ENCODE measurements at regions not wholly inside any gene's neighbourhood (a gene's known extent, or its start where the extent isn't known, plus 50 kb on each side); places are given as distances from the start of the nearest gene placed in this dataset.

DNA sequence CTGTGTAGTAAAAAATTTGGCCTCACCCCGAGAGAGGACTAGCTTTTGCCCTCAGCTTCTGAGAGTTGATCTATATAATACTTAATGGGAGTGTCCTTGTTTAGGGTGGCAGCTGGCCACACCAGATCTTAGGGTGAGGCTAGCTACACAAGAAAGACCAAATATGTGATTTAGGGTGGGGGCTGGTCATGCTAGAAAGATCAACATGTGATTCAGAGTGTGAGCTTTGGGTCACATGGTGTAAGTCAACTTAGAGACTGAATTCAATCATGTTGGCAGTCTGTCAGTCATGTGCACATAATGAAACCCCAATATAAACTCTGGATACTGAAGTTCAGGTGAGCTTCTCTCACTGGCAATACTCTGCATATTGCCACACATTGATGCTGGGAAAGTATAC lies 120.7 kb upstream of the DAZL start:
- no peaks in the 10 kb centered on the region for H3K4me1 Mint-ChIP-seq
- H3K9me3 Mint-ChIP-seq = peaks cover 3 to 14% (median 14%) of the 10 kb centered on the region in 3 donors
- no peak overlapping the region for H3K27ac Mint-ChIP-seq
- no peak overlapping the region for H3K4me3 Mint-ChIP-seq
- H3K27me3 Mint-ChIP-seq = peaks cover 1% of the 10 kb centered on the region
- peaks cover 3% of the 10 kb centered on the region for H3K36me3 Mint-ChIP-seq

DNA sequence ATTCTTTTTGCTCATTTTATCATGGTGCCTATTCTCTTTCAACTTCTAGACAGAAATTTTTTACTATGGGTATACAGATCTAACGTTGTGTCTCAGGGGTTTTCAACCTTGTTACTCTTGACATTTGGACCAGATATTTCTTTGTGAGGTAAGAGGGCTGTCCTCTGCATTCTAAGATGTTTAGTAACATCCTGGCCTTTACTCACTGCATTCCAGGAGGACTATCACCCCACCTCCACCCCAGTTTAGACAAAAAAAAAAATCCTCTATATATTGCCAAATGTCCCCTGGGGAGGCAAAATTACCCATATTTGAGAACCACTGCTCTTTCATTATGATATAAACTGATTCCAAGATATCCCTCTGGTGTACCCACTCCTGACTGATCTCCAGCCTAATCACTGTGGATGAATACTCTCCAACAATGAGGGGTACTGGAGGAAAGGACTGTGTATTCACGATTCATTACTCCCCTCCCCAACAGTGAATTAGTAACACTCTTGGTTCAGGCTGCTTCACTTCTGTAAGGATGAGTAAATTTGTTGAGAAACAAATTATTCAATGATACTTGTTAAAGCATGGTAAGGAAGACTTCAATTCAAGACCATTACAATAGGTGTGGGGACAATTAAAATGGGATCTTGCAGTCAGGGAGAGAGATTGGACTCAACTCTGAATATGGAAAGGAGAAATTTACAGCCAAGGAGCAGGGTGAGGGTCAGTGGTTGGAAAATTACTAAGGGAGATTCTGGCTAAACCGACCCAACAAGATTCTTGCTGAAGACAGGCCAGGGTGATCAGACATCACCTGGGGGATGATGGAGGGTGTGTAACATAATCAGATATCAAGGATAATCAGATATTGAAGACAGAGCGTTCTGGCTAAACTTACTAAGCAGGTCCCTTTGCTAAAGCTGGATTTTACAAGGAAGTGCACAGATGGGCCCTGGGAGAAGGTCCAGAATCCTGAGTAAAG lies 123.8 kb upstream of the DAZL start:
- peaks cover 1% of the 10 kb centered on the region for H3K27me3 Mint-ChIP-seq
- H3K4me1 Mint-ChIP-seq = no peaks in the 10 kb centered on the region
- peaks cover 5 to 24% (median 21%) of the 10 kb centered on the region in 3 donors for H3K9me3 Mint-ChIP-seq
- H3K4me3 Mint-ChIP-seq = no peak overlapping the region
- H3K36me3 Mint-ChIP-seq = peaks cover 1% of the 10 kb centered on the region
- no peak overlapping the region for H3K27ac Mint-ChIP-seq

DNA sequence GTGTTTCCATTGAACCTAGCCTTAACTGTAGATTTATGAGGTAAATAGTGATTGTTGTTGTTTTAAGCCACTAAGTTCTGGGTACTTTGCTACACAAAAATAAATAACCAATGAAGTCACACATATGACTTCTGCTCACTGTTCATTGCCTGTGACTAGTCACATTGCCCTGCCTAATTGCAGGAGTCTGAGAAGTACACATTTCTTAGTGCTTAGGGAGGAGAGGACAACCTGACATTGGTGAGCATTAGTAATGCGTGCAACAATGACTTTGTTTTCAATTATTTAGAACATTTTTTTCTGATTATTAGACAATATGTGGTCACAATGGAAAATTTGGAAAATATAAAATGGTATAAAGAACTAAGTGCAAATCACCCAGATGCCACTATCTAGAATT lies 133.2 kb upstream of the DAZL start:
- H3K4me1 Mint-ChIP-seq = peaks cover 0 to 2% (median 0%) of the 10 kb centered on the region in 3 donors
- peaks cover 3% of the 10 kb centered on the region for H3K36me3 Mint-ChIP-seq
- H3K9me3 Mint-ChIP-seq = peaks cover 0 to 18% (median 0%) of the 10 kb centered on the region in 3 donors
- H3K27ac Mint-ChIP-seq = no peak overlapping the region
- no peak overlapping the region for H3K4me3 Mint-ChIP-seq
- peaks cover 1% of the 10 kb centered on the region for H3K27me3 Mint-ChIP-seq

DNA sequence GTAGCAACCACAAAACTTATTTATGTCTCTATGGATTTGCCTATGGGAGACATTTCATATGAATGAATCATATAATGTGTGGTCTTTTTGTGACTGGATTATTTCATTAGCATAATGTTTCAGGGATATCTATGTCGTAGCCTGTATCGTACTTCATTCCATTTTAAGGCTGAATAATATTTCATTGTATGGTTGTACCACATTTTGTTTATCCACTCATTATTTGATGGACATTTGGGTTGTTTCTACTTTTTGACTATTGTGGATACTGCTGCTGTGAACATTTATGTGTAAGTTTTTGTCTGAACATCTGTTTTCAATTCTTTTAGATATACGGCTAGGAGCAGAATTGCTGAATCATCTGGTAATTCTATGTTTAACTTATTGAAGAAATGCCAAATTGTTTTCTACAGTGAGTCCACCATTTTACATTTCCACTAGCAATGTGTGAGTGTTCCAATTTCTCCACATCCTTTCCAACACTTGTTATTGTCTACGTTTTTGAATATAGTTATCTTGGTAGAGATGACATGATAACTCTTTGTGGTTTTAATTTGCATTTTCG lies 134.4 kb upstream of the DAZL start:
- H3K27me3 Mint-ChIP-seq = peaks cover 1% of the 10 kb centered on the region
- no peak overlapping the region for H3K4me3 Mint-ChIP-seq
- peaks cover 3% of the 10 kb centered on the region for H3K36me3 Mint-ChIP-seq
- peaks cover 0 to 2% (median 0%) of the 10 kb centered on the region in 3 donors for H3K4me1 Mint-ChIP-seq
- no peak overlapping the region for H3K27ac Mint-ChIP-seq
- H3K9me3 Mint-ChIP-seq = peaks cover 0 to 11% (median 0%) of the 10 kb centered on the region in 3 donors

DNA sequence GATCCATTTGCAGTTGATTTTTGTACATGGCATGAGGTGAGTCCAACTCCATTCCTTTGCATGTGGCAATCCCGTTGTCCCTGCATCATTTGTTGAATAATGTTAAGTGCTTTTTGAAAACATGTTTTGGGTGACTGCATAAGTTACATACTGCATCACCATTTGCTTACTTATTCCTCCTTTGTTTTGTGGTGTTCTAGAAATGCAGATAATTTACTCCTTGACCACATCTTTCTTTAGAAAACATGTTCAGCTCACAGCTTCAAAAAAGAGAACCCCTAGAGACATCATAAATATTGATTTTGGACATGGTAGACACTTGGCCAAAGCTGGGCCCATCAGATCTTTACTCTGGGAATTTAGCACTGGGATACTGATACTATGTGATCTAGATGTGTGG lies 135.3 kb upstream of the DAZL start:
- H3K4me1 Mint-ChIP-seq = peaks cover 0 to 2% (median 0%) of the 10 kb centered on the region in 3 donors
- peaks cover 1% of the 10 kb centered on the region for H3K27me3 Mint-ChIP-seq
- peaks cover 3% of the 10 kb centered on the region for H3K36me3 Mint-ChIP-seq
- H3K27ac Mint-ChIP-seq = no peak overlapping the region
- no peak overlapping the region for H3K4me3 Mint-ChIP-seq
- peaks cover 0 to 9% (median 0%) of the 10 kb centered on the region in 3 donors for H3K9me3 Mint-ChIP-seq

DNA sequence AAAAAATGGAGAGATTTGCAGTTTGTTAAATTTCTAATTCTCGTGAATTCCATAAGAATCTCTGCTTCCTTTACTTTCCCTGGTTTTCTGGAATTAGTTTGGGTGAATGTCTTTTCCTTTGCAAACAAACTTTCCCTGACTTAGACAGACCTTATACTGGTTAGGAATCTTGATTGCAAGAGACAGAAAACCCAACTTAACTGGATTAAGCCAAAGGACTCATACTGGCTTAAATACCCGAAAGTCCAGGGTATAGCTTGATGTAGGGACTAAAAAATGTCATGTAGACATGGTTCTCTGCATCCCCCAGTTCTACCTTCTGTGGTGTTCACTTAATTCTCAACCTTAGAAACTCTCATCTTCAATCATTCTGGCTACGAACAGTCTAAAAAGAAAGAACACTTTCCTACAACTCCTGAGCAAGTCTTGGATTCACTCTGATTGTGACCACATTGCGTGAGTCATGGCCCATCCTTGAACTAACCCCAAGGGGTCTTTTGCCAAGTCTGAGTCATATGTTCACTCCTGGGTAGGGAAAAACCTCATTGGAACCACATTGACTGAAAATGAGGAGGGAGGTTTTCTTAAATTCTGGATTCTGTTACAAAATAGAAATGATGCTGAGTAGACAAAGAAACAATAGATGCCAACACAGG lies 136.0 kb upstream of the DAZL start:
- Mint-ChIP-seq H3K27ac (no peak overlapping the region), H3K4me3 (no peak overlapping the region), H3K36me3 (peaks cover 3% of the 10 kb centered on the region), H3K4me1 (peaks cover 0 to 2% (median 0%) of the 10 kb centered on the region in 3 donors), H3K27me3 (peaks cover 1% of the 10 kb centered on the region), H3K9me3 (peaks cover 0 to 9% (median 0%) of the 10 kb centered on the region in 3 donors)

DNA sequence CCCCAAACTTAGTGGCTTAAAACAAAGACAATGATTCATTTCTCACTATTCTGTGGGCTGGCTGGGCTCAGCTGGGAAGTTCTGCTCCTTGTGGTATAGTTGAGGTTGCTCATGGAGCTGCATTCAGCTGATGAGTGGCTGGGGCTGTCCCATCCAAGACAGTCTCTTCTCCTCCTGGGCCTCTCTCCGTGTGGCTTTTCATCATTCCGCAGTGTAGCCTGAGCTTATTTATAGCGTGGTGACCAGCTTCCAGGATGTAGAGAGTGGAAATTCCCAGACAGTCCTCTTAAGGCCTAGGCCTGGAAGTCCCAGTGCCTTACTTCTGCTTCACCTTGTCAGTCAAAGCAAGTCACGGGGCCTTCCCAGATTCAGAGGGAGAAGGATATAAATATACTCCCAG lies 136.7 kb upstream of the DAZL start:
- Mint-ChIP-seq H3K9me3 (peaks cover 0 to 7% (median 0%) of the 10 kb centered on the region in 3 donors), H3K36me3 (peaks cover 3% of the 10 kb centered on the region), H3K4me1 (peaks cover 0 to 2% (median 0%) of the 10 kb centered on the region in 3 donors), H3K27me3 (peaks cover 1% of the 10 kb centered on the region), H3K4me3 (no peak overlapping the region), H3K27ac (no peak overlapping the region)

DNA sequence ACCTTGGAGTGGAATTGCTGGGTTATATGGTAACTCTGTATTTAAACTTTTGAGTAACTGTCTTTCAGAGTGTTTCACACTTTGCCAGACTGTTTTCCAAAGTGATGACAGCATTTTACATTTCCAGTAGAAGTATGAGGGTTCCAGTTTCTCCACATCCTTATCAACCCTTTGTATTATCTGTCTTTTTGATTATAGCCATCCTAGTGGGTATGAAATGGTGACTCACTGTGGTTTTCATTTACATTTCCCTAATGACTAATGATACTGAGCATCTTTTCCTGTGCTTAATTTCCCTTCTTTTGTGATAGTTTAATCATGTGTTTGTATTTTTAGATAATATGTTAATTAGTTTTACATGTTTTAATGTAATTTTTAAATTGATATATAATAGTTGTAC lies 138.1 kb upstream of the DAZL start:
- Mint-ChIP-seq H3K27me3 (peaks cover 1% of the 10 kb centered on the region), H3K36me3 (peaks cover 3% of the 10 kb centered on the region), H3K4me3 (no peak overlapping the region), H3K27ac (no peak overlapping the region), H3K9me3 (peaks cover 0 to 7% (median 0%) of the 10 kb centered on the region in 3 donors), H3K4me1 (peaks cover 0 to 2% (median 0%) of the 10 kb centered on the region in 3 donors)

DNA sequence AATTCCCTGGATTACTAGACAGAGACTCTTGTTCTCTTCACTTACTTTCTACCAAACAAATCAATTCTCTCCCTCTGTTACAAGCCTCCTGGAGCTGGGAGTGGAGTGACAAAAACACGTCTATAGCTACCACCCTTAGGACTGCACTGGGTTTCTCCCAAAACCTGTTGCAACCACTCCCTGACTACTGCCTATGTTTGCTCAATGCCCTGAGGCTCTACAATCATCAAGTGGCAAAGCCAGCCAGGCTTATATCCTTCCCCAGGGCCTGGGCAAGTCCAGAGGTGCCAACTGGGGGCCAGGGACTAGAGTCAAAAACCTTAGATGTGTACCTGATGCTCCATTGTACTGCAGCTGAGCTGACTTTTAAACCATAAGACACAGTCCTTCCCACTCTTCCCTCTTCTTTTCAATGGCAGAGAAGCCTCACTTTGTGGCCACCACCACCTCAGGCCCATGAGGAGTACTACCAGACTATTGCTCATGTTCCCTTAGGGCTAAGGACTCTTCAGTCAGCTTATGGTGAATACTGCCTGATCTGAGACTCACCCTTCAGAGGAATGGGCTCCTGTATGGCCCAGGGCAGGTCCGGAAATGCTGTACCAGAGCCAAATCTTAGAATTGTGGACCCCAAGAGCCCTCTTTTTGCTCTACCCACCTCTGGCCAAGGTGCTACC lies 125.4 kb upstream of the PLCL2 start:
- H3K36me3 Mint-ChIP-seq = no peaks in the 10 kb centered on the region
- H3K4me1 Mint-ChIP-seq = peaks cover 0 to 2% (median 1%) of the 10 kb centered on the region in 3 donors
- no peak overlapping the region for H3K27ac Mint-ChIP-seq
- H3K9me3 Mint-ChIP-seq = peaks cover 0 to 4% (median 0%) of the 10 kb centered on the region in 3 donors
- H3K27me3 Mint-ChIP-seq = peaks cover 1% of the 10 kb centered on the region
- H3K4me3 Mint-ChIP-seq = no peak overlapping the region

DNA sequence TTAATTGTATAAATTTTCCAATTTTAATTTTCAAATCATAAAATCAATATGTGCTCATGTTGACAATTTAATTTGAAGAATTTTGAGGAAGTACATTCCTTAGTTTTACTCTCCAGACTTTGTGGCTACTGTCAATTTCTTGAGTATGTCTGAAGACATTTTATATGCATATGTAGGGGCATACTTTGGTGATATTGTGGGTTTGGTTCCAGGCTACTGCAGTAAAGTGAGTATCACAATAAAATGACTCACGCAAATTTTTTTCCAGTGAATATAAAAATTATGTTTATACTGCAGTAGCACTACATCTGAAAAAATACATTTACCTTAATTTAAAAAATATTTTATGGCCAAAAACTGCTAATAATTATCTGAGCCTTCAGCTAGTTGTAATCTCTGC lies 123.2 kb upstream of the PLCL2 start:
- no peaks in the 10 kb centered on the region for H3K36me3 Mint-ChIP-seq

DNA sequence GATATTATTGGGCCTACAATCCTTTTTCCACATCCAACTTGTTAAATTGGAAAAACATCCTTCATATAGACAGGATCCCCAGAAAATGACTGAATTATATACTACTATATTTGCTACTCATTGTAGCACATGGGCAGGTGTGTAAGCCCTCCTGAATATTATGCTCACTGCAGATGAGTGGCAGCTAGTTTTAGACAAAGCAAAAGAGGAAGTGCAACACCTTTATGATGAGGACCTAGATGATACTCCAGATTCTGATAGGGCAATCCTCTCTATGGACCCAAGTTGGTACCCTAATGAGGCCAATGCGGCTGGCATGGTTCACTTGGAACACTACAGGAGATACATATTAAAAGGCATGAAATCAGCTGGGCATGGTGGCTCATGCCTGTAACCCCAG lies 119.1 kb upstream of the PLCL2 start:
- no peak overlapping the region for H3K27ac Mint-ChIP-seq
- H3K36me3 Mint-ChIP-seq = no peaks in the 10 kb centered on the region

More for the DNA sequence above, 123.2 kb upstream of the PLCL2 start:
- Mint-ChIP-seq H3K4me3 (no peak overlapping the region), H3K27ac (no peak overlapping the region), H3K9me3 (peaks cover 0 to 2% (median 0%) of the 10 kb centered on the region in 3 donors), H3K27me3 (peaks cover 1% of the 10 kb centered on the region), H3K4me1 (peaks cover 0 to 6% (median 3%) of the 10 kb centered on the region in 3 donors)

DNA sequence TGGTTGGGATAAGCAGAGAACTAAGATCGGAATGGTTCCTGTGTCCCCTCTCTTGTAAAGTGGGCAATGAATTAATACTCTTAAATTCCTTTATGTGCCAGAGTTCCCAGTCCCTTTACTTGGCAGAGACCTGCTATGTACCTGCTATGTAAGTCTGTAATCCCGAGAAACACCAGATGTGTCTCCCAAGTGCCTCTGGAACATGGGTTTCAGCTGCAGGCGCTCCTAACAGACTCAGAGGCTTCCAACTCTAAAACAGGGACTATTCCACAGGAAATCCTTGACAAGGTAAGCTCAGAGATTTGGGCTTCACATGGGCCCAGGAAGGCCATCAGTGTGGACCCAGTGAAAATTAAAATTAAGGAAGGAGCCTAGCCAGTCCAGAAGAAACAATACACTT lies 117.7 kb upstream of the PLCL2 start:
- Mint-ChIP-seq H3K9me3 (no peaks in the 10 kb centered on the region), H3K36me3 (no peaks in the 10 kb centered on the region), H3K4me3 (no peak overlapping the region), H3K4me1 (peaks cover 0 to 8% (median 2%) of the 10 kb centered on the region in 3 donors), H3K27ac (no peak overlapping the region), H3K27me3 (no peaks in the 10 kb centered on the region)

More for the DNA sequence above, 119.1 kb upstream of the PLCL2 start:
- Mint-ChIP-seq H3K4me3 (no peak overlapping the region), H3K27me3 (no peaks in the 10 kb centered on the region), H3K9me3 (no peaks in the 10 kb centered on the region), H3K4me1 (peaks cover 0 to 8% (median 2%) of the 10 kb centered on the region in 3 donors)

DNA sequence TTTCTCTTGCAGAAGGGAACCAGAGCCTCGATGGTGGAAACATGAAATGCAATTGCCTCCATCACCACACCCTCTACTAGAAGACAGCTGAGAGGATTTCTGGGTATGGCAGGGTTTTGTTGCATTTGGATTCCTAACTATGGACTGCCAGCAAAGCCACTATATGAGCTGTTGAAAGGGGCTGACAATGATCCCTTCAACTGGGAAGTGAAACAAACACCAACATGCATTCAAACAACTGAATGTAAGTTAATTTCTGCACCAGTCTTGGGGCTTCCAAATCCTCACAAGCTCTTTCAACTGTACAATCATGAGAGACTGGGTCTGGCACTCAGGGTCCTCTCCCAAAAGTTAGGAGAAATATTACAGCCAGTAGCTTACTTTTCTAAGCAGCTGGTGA lies 116.7 kb upstream of the PLCL2 start:
- no peak overlapping the region for H3K27ac Mint-ChIP-seq
- H3K27me3 Mint-ChIP-seq = no peaks in the 10 kb centered on the region
- no peaks in the 10 kb centered on the region for H3K36me3 Mint-ChIP-seq
- no peak overlapping the region for H3K4me3 Mint-ChIP-seq
- H3K4me1 Mint-ChIP-seq = peaks cover 0 to 8% (median 2%) of the 10 kb centered on the region in 3 donors
- H3K9me3 Mint-ChIP-seq = no peaks in the 10 kb centered on the region

DNA sequence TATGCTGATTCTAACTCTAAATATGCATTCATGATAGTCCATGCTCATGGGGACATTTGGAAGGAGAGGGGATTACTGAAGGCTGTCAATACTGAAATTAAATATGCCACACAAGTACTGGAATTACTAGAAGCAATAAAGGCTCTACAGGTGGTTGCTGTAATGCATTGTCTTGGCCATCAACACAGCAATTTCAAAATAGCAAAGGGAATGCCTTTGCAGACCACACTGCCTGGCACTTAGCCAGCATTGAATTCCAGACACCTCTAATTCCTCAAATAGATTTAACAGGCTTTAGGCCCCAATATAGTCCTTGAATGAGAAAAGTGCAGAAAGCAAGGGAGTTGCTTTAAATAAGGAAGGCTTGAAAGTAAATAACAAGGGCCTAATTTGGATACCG lies 115.8 kb upstream of the PLCL2 start:
- H3K36me3 Mint-ChIP-seq = no peaks in the 10 kb centered on the region
- no peak overlapping the region for H3K4me3 Mint-ChIP-seq
- H3K4me1 Mint-ChIP-seq = peaks cover 0 to 8% (median 2%) of the 10 kb centered on the region in 3 donors
- no peaks in the 10 kb centered on the region for H3K9me3 Mint-ChIP-seq
- H3K27me3 Mint-ChIP-seq = no peaks in the 10 kb centered on the region
- peak overlapping the region in 1 of 3 donors; percentile 41 for H3K27ac Mint-ChIP-seq
